ENCODE measurements at regions not wholly inside any gene's neighbourhood (a gene's known extent, or its start where the extent isn't known, plus 50 kb on each side); places are given as distances from the start of the nearest gene placed in this dataset.

DNA sequence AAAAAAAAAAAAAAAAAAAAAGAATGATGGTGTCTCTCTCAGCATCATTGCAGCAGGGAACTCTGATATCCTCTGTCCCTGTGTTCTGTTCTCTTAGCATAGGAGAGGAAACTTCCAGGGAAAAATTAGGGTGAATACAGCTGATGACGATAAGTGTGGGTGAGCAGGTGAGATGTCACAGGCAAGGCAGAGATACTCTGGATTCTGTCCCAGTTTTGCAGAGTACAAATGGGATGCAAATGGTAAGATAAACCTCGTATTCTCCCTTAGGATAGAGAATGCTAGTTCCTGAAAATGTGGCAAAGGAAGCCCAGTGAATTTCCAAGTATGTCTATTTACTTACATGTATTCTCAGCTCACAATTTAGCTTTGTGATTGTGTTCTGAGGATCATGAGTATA is 671.6 kb upstream of the BOD1L1 start:
- Histone ChIP-seq H3K4me3 (ENCODE audit: low read depth in 1 of 3, low read length in 3 of 3) (no peak overlapping the region), H3K27me3 (ENCODE audit: control insufficient read depth in 4 of 4, insufficient read depth in 4 of 4, low read length in 3 of 4) (no peaks in the 10 kb centered on the region), H3K27ac (ENCODE audit: low read depth in 1 of 2, low read length in 2 of 2) (no peak overlapping the region), H3K9ac (ENCODE audit: low read depth in 1 of 2, low read length in 2 of 2) (no peak overlapping the region), H3K9me3 (ENCODE audit: control insufficient read depth in 4 of 4, low read length in 3 of 4) (no peaks in the 10 kb centered on the region), H3K36me3 (ENCODE audit: control insufficient read depth in 4 of 4, insufficient read depth in 3 of 4, low read depth in 1 of 4, low read length in 3 of 4) (no peaks in the 10 kb centered on the region), H3K4me1 (ENCODE audit: control insufficient read depth in 4 of 4, insufficient read depth in 4 of 4, low read length in 3 of 4) (no peaks in the 10 kb centered on the region)
- no peak for TF ChIP-seq RAD21 (IDR thresholded peaks at IDR 0.05)
- TF ChIP-seq, protein P1, sequence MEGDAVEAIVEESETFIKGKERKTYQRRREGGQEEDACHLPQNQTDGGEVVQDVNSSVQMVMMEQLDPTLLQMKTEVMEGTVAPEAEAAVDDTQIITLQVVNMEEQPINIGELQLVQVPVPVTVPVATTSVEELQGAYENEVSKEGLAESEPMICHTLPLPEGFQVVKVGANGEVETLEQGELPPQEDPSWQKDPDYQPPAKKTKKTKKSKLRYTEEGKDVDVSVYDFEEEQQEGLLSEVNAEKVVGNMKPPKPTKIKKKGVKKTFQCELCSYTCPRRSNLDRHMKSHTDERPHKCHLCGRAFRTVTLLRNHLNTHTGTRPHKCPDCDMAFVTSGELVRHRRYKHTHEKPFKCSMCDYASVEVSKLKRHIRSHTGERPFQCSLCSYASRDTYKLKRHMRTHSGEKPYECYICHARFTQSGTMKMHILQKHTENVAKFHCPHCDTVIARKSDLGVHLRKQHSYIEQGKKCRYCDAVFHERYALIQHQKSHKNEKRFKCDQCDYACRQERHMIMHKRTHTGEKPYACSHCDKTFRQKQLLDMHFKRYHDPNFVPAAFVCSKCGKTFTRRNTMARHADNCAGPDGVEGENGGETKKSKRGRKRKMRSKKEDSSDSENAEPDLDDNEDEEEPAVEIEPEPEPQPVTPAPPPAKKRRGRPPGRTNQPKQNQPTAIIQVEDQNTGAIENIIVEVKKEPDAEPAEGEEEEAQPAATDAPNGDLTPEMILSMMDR (IDR thresholded peaks at IDR 0.05; ENCODE audit: low read depth, low read length, missing input control), result no peak
- TF ChIP-seq, protein P2, sequence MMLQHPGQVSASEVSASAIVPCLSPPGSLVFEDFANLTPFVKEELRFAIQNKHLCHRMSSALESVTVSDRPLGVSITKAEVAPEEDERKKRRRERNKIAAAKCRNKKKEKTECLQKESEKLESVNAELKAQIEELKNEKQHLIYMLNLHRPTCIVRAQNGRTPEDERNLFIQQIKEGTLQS (IDR thresholded peaks at IDR 0.05), result no peak
- 72% methylated on average over 2 of the region's 2 CpGs for WGBS
- no peak for DNase-seq (ENCODE audit: low spot score)

GRCh38 chr4:14302021-14302420 is 674.5 kb upstream of the BOD1L1 start:
- Histone ChIP-seq H3K27me3 (ENCODE audit: control insufficient read depth in 4 of 4, insufficient read depth in 4 of 4, low read length in 3 of 4) (no peaks in the 10 kb centered on the region), H3K4me3 (ENCODE audit: low read depth in 1 of 3, low read length in 3 of 3) (no peak overlapping the region), H3K36me3 (ENCODE audit: control insufficient read depth in 4 of 4, insufficient read depth in 3 of 4, low read depth in 1 of 4, low read length in 3 of 4) (no peaks in the 10 kb centered on the region), H3K9ac (ENCODE audit: low read depth in 1 of 2, low read length in 2 of 2) (no peak overlapping the region), H3K9me3 (ENCODE audit: control insufficient read depth in 4 of 4, low read length in 3 of 4) (no peaks in the 10 kb centered on the region), H3K4me1 (ENCODE audit: control insufficient read depth in 4 of 4, insufficient read depth in 4 of 4, low read length in 3 of 4) (no peaks in the 10 kb centered on the region), H3K27ac (ENCODE audit: low read depth in 1 of 2, low read length in 2 of 2) (no peak overlapping the region)
- DNase-seq (ENCODE audit: low spot score), result no peak
- TF ChIP-seq, protein P1 (IDR thresholded peaks at IDR 0.05; ENCODE audit: low read depth, low read length, missing input control), result no peak
- no peak for TF ChIP-seq ZBTB33 (IDR thresholded peaks at IDR 0.05)
- no peak for TF ChIP-seq FOXA1 (IDR thresholded peaks at IDR 0.05)
- TF ChIP-seq, protein P3, sequence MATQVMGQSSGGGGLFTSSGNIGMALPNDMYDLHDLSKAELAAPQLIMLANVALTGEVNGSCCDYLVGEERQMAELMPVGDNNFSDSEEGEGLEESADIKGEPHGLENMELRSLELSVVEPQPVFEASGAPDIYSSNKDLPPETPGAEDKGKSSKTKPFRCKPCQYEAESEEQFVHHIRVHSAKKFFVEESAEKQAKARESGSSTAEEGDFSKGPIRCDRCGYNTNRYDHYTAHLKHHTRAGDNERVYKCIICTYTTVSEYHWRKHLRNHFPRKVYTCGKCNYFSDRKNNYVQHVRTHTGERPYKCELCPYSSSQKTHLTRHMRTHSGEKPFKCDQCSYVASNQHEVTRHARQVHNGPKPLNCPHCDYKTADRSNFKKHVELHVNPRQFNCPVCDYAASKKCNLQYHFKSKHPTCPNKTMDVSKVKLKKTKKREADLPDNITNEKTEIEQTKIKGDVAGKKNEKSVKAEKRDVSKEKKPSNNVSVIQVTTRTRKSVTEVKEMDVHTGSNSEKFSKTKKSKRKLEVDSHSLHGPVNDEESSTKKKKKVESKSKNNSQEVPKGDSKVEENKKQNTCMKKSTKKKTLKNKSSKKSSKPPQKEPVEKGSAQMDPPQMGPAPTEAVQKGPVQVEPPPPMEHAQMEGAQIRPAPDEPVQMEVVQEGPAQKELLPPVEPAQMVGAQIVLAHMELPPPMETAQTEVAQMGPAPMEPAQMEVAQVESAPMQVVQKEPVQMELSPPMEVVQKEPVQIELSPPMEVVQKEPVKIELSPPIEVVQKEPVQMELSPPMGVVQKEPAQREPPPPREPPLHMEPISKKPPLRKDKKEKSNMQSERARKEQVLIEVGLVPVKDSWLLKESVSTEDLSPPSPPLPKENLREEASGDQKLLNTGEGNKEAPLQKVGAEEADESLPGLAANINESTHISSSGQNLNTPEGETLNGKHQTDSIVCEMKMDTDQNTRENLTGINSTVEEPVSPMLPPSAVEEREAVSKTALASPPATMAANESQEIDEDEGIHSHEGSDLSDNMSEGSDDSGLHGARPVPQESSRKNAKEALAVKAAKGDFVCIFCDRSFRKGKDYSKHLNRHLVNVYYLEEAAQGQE (IDR thresholded peaks at IDR 0.05), result no peak

Data from liver (tissue), 8 donors.